Lower leg skin (tissue), 3 donors: ENCODE measurements at regions not wholly inside any gene's neighbourhood (a gene's known extent, or its start where the extent isn't known, plus 50 kb on each side); places are given as distances from the start of the nearest gene placed in this dataset.

Experiments used
- POLR2A ChIP-seq, 2 donors: fragments of 450-650 bp; IDR thresholded peaks; one replicate each; pipeline ENCODE4 v1.6.1; 2016 to 2017; ENCODE audit warnings: antibody characterized with exemption in 2 of 2, mild to moderate bottlenecking in 1 of 2, moderate library complexity in 1 of 2
- TF ChIP-seq, protein P1 (sequence below), 3 donors: fragments of 450-650 bp; IDR thresholded peaks; one replicate each; pipeline ENCODE4 v1.5.1; 2016; ENCODE audit warnings: antibody characterized with exemption in 3 of 3, mild to moderate bottlenecking in 3 of 3, moderate library complexity in 2 of 3

- TF ChIP-seq, protein P1, sequence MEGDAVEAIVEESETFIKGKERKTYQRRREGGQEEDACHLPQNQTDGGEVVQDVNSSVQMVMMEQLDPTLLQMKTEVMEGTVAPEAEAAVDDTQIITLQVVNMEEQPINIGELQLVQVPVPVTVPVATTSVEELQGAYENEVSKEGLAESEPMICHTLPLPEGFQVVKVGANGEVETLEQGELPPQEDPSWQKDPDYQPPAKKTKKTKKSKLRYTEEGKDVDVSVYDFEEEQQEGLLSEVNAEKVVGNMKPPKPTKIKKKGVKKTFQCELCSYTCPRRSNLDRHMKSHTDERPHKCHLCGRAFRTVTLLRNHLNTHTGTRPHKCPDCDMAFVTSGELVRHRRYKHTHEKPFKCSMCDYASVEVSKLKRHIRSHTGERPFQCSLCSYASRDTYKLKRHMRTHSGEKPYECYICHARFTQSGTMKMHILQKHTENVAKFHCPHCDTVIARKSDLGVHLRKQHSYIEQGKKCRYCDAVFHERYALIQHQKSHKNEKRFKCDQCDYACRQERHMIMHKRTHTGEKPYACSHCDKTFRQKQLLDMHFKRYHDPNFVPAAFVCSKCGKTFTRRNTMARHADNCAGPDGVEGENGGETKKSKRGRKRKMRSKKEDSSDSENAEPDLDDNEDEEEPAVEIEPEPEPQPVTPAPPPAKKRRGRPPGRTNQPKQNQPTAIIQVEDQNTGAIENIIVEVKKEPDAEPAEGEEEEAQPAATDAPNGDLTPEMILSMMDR (IDR thresholded peaks at IDR 0.05), result no peak
- TF ChIP-seq POLR2A (IDR thresholded peaks at IDR 0.05), result no peak
Observed at GRCh38 chr9:89792189-89793123, 187.6 kb downstream of the GADD45G start.
